ENCODE measurements at regions not wholly inside any gene's neighbourhood (a gene's known extent, or its start where the extent isn't known, plus 50 kb on each side); places are given as distances from the start of the nearest gene placed in this dataset.

DNA sequence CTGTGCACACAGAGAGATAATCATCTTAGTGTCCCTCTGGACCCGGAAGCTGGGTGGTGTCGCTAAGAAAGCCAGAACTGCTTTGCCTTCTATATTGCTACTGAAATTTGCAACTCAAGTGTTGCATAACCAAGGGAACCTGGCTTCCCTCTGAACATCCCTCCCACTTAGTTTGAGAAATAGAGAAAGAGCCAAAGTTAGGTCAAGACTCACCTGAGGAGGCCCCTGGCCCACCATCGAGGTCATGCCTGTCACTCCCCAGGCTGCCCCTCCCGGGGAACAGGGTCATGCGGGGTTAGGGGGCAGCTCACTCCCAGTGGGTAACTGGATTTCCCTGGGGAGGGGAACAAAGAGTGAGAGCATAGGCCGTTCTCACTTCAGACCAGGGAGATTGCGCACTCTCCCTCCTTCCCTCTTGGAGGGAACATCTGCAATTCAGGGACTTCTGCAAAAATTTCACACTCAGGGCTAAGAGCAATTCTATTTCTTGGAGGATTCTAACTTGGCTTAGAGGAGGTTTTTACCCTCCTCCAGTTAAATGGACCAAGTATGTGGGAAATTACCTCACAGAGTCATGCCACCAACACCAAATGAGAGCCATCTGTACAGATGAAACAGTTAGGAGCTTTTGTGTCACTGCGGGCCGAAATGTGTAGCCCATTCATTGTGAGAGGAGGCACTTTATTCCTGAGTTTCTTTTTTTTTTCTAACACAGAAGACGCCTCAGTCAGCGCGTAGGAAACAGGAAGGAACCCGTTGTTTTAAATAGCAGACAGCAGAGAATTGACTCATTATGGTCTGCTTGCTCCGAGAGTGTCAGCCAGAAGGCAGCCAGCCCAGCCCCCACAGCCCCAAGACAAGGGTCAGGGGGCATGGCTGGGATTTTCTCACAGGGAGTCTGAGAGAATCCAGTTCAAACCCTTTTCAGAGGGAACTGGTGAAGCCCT lies 221.3 kb downstream of the ARHGAP12 start:
- H3K27ac Mint-ChIP-seq = peak overlapping the region; percentile 93

DNA sequence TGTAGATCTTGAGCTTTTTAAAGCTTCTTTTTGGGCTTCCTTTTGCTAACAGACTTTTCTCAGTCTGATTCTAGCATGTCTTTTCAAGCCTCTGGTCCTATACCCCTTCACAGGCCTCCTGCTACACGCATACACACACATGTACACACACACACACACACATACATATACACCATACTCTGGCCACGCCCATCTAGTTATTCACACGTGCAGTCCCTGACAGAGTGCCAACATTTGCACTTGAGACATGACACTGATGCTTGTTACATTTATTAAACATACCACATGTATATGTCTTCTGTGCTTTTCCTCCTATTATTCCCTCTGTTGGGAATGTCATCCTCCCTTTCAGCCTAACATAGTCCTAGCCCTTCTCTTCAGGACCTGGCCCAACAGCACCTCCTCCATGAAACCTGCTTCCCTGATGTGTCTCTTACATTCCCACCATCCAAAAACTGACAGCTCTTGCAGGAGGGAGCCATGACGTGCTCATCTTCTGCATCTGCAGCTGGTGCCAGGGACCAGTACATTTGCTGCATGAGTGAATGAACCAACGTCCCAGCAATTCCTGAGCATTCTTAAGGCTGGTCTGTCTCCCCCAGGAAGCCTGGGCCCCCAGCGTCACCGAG lies 222.1 kb downstream of the ARHGAP12 start:
- TF ChIP-seq, protein P1, sequence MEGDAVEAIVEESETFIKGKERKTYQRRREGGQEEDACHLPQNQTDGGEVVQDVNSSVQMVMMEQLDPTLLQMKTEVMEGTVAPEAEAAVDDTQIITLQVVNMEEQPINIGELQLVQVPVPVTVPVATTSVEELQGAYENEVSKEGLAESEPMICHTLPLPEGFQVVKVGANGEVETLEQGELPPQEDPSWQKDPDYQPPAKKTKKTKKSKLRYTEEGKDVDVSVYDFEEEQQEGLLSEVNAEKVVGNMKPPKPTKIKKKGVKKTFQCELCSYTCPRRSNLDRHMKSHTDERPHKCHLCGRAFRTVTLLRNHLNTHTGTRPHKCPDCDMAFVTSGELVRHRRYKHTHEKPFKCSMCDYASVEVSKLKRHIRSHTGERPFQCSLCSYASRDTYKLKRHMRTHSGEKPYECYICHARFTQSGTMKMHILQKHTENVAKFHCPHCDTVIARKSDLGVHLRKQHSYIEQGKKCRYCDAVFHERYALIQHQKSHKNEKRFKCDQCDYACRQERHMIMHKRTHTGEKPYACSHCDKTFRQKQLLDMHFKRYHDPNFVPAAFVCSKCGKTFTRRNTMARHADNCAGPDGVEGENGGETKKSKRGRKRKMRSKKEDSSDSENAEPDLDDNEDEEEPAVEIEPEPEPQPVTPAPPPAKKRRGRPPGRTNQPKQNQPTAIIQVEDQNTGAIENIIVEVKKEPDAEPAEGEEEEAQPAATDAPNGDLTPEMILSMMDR (IDR thresholded peaks at IDR 0.05) = no peak
- H3K9me3 Mint-ChIP-seq = peaks cover 47% of the 10 kb centered on the region
- H3K4me3 Mint-ChIP-seq = no peak overlapping the region; the same call in 1 of the 2 replicates
- H3K27me3 Mint-ChIP-seq (ENCODE audit: insufficient read depth) = 0 out of 2 replicates have a peak, but pooled peaks cover 1% of the 10 kb centered on the region
- H3K36me3 Mint-ChIP-seq (ENCODE audit: low read depth) = peaks cover 33% of the 10 kb centered on the region
- H3K27ac Mint-ChIP-seq = no peak overlapping the region; the same call in 1 of the 2 replicates
- no peak for DNase-seq
- H3K4me1 Mint-ChIP-seq (ENCODE audit: low read depth) = peaks cover 26% of the 10 kb centered on the region

More for the DNA sequence above, 221.3 kb downstream of the ARHGAP12 start:
- H3K4me1 Mint-ChIP-seq (ENCODE audit: low read depth) = peaks cover 26% of the 10 kb centered on the region
- H3K36me3 Mint-ChIP-seq (ENCODE audit: low read depth) = peaks cover 36% of the 10 kb centered on the region
- 0 out of 2 replicates have a peak, but pooled peaks cover 1% of the 10 kb centered on the region for H3K27me3 Mint-ChIP-seq (ENCODE audit: insufficient read depth)
- peaks cover 46% of the 10 kb centered on the region for H3K9me3 Mint-ChIP-seq
- H3K4me3 Mint-ChIP-seq = peak overlapping the region; percentile 75
- TF ChIP-seq, protein P1 (IDR thresholded peaks at IDR 0.05) = no peak
- peak; percentile 49 for DNase-seq

DNA sequence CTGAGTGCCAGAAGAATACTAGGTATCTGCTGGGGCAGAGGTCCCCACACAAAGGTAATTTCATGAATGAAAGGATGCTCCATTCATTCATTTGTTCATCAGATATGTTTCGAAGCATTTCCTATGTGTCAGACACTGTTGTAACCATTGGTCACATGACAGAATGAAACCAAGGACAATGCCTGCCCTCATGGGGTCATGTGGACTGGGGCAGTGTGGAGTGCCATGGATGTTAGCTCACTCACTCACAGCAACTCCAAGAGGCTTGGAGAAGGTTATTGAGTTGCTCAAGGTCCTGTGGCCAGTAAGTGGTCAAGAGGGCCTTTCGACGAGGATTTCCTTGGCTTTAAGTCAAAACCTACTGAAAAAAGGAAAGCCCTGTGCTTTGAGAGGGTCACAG lies 223.5 kb downstream of the ARHGAP12 start:
- TF ChIP-seq, protein P1 (IDR thresholded peaks at IDR 0.05) = no peak
- Mint-ChIP-seq H3K4me3 (no peak overlapping the region), H3K27ac (no peak overlapping the region), H3K27me3 (ENCODE audit: insufficient read depth) (no peaks in the 10 kb centered on the region; the same call in 1 of the 2 replicates), H3K4me1 (ENCODE audit: low read depth) (peaks cover 29% of the 10 kb centered on the region), H3K36me3 (ENCODE audit: low read depth) (peaks cover 28% of the 10 kb centered on the region), H3K9me3 (peaks cover 34% of the 10 kb centered on the region)
- no peak for DNase-seq

DNA sequence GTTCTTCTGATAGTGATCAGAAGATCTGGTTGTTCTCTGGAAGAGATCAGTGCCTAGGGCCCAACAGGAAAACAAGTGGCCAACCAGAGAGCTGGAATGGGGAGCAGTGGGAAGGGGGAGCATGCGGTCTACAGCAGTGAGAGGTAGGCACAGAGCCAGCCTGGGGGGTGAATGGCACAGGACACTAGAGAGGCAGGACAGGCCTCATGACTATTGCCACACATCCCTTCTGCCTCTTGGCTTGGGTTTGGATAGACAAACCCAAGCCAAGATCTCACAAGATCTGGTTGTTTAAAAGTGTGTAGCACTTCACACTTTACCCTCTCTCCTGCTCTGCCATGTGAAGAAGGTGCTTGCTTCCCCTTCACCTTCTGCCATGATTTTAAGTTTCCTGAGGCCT lies 224.4 kb downstream of the ARHGAP12 start:
- no peak for DNase-seq
- H3K4me1 Mint-ChIP-seq (ENCODE audit: low read depth) = peaks cover 39% of the 10 kb centered on the region
- TF ChIP-seq, protein P1 (IDR thresholded peaks at IDR 0.05) = no peak
- H3K36me3 Mint-ChIP-seq (ENCODE audit: low read depth) = peaks cover 21% of the 10 kb centered on the region
- H3K27me3 Mint-ChIP-seq (ENCODE audit: insufficient read depth) = no peaks in the 10 kb centered on the region; the same call in 1 of the 2 replicates
- H3K27ac Mint-ChIP-seq = no peak overlapping the region
- H3K4me3 Mint-ChIP-seq = no peak overlapping the region
- peaks cover 27% of the 10 kb centered on the region for H3K9me3 Mint-ChIP-seq

DNA sequence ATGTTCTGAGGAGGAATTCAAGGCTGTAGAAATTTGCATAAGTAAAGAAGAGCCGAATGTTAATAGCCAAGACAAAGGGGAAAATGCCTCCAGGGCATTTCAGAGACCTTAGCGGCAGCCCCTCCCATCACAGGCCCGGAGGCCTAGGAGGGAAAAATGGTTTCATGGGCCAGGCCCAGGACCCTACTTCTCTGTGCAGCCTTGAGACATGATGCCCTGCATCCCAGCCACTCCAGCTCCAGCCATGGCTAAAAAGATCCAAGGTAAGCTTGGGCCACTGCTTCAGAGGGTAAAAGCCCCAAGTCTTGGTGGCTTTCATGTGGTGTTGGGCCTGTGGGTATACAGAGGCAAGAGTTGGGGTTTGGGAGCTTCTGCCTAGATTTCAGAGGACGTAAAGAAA lies 225.7 kb downstream of the ARHGAP12 start:
- TF ChIP-seq, protein P1 (IDR thresholded peaks at IDR 0.05) = no peak
- no peak for DNase-seq
- H3K4me1 Mint-ChIP-seq (ENCODE audit: low read depth) = peaks cover 42% of the 10 kb centered on the region
- no peak overlapping the region for H3K4me3 Mint-ChIP-seq
- H3K27me3 Mint-ChIP-seq (ENCODE audit: insufficient read depth) = no peaks in the 10 kb centered on the region; the same call in 1 of the 2 replicates
- H3K36me3 Mint-ChIP-seq (ENCODE audit: low read depth) = peaks cover 21% of the 10 kb centered on the region
- peaks cover 27% of the 10 kb centered on the region for H3K9me3 Mint-ChIP-seq
- no peak overlapping the region for H3K27ac Mint-ChIP-seq
